ENCODE measurements at regions not wholly inside any gene's neighbourhood (a gene's known extent, or its start where the extent isn't known, plus 50 kb on each side); places are given as distances from the start of the nearest gene placed in this dataset.
"Not testable (repeated sequence)": the region's sequence is repeated elsewhere in the genome, so short reads cannot be mapped to it uniquely, and the experiment has no call there.

GRCh38 chr6:56724455-56724854 lies 81.8 kb upstream of the DST start:
- no peak for DNase-seq (ENCODE audit: low spot score)
- no peak for TF ChIP-seq CTCF (IDR thresholded peaks at IDR 0.05; ENCODE audit: extremely low read depth, missing control alignments)

DNA sequence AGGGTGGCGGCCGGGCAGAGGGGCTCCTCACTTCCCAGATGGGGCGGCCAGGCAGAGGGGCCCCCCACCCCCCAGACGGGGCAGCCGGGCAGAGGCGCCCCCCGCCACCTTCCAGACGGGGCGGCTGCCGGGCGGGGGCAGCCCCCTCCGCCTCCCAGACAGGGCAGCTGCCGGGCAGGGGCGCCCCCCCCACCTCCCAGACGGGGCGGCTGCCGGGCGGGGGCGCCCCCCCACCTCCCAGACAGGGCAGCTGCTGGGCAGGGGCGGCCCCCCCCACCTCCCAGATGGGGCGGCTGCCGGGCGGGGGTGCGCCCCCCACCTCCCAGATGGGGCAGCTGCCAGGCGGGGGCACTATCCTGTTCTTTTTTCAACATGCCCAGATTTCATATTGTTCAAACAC lies 78.2 kb upstream of the DST start:
- DNase-seq (ENCODE audit: low spot score): no peak
- TF ChIP-seq CTCF (IDR thresholded peaks at IDR 0.05; ENCODE audit: extremely low read depth, missing control alignments): no peak

- DNase-seq (ENCODE audit: low spot score): not testable (repeated sequence)
These were observed 77.5 kb upstream of the DST start for GRCh38 chr6:56720202-56720601.

- DNase-seq (ENCODE audit: low spot score): not testable (repeated sequence)
These were observed 76.8 kb upstream of the DST start for GRCh38 chr6:56719315-56720058.

DNA sequence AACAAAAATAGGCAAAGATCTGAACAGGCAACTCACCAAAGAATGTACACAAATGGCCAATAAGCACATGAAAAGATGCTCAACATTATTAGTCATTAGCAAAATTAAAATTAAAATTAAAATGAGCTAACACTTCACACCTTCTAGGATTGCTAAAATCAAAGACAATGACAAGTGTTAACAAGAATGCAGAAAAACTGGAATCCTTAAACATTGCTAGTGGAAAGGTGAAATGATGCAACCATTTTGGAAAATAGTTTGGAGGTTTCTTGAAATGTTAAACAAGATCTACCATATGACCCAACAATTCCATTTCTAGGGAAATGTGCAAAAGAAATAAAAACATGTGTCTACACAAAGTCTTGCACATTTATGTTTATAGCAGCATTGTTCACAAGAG lies 75.5 kb upstream of the DST start:
- DNase-seq (ENCODE audit: low spot score): no peak
- no peak for TF ChIP-seq CTCF (IDR thresholded peaks at IDR 0.05; ENCODE audit: extremely low read depth, missing control alignments)

DNA sequence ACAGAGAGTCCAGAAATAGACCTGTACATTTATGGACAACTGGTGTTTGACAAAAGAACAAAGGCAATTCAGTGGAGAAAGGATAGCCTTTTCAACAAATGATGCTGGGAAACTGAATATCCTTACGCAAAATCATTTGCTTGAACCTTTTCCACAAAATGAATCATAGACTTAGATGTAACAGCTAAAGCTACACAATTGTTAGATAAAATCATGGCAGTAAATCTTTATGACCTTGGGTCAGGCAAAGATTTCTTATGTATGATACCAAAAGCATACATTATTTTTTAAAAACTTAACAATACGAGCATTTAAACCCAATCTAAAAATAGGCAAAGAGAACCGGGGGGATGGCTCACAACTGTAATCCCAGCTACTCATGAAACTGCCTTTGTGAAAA lies 73.5 kb upstream of the DST start:
- DNase-seq (ENCODE audit: low spot score): no peak
- no peak for TF ChIP-seq CTCF (IDR thresholded peaks at IDR 0.05; ENCODE audit: extremely low read depth, missing control alignments)

- no peak for DNase-seq (ENCODE audit: low spot score)
- TF ChIP-seq CTCF (IDR thresholded peaks at IDR 0.05; ENCODE audit: extremely low read depth, missing control alignments): no peak
These were observed 73.1 kb upstream of the DST start for GRCh38 chr6:56715741-56716140.

DNA sequence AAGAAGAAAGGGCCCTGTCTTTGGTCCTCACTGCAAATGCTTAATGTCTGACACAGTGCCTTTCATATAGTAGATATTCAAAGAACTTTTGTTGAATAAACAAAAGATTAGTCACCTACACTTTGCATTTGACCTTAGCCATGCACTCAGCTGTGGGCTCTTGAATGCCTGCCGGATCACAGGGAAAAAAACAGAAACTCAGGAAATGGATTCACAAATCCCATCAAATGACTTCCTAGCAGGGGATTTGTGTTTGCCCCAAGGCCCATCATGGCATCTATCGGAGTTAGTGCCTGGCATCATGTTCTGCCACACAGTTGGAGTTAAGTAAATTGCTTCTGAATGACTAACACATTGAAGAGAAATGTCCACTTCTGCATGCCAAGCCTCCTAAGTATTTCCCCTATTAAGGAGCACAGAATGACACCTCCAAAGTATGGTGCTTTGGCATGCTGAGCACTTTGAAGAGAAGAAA lies 72.3 kb upstream of the DST start:
- no peak for DNase-seq (ENCODE audit: low spot score)
- no peak for TF ChIP-seq CTCF (IDR thresholded peaks at IDR 0.05; ENCODE audit: extremely low read depth, missing control alignments)
